ENCODE measurements at regions not wholly inside any gene's neighbourhood (a gene's known extent, or its start where the extent isn't known, plus 50 kb on each side); places are given as distances from the start of the nearest gene placed in this dataset.
"Not testable (repeated sequence)": the region's sequence is repeated elsewhere in the genome, so short reads cannot be mapped to it uniquely, and the experiment has no call there.

DNA sequence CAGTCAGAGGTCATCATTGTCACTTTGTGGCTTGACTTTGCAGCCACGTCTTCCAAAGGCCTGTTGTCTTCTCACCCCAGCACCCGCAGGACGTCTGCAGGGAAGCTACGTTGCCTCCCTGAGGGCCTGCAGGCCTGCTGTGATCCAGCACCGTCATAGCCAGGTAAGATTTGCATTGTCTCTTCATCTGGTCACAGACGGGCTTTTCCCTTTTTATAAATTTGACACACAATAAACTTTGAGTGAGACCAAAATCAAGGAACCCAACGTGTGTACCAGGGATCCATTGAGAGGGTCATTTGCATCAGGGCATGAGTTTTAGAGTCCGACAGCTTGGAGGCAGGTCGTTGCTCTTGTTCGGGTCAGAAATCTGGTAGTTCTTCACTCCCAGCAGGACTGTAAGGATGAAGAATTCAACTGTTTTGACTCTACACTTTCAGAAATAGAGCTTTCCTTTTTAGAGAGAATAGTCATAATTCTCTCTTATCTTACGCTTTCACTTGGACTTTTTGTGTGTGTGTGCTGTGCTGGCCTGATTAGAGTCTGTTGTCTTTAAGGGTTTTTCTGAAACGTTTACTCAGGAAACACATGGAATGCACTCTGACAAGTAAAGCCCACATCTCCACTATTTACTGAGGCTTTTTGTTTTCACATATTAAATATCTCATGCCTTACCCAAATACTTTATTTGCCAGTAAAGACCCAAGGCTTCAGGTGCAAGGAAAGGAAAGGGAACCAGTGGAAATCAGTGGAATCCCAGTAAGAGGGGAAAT, 177.2 kb upstream of the TAB2 start:
- intact Hi-C loops (cut with micrococcal nuclease; ENCODE audit: unreplicated experiment): no loop called here
- DNase-seq (ENCODE audit: low spot score): no peak
- Histone ChIP-seq H3K36me3 (ENCODE audit: insufficient read depth, low read length, poor library complexity, severe bottlenecking) (no peaks in the 10 kb centered on the region), H3K4me3 (ENCODE audit: low read depth, low read length, poor library complexity, severe bottlenecking) (no peak overlapping the region), H3K4me1 (ENCODE audit: insufficient read depth, low read length, poor library complexity, severe bottlenecking) (no peaks in the 10 kb centered on the region), H3K9me3 (ENCODE audit: low read depth, low read length, poor library complexity, severe bottlenecking) (no peaks in the 10 kb centered on the region), H3K27me3 (replicated peaks; ENCODE audit: insufficient read depth, low read depth, low read length, poor library complexity) (peaks cover 10% of the 10 kb centered on the region), H3K27ac (ENCODE audit: low read depth, low read length, poor library complexity, severe bottlenecking) (no peak overlapping the region)
- TF ChIP-seq EZH2 (IDR thresholded peaks at IDR 0.05; ENCODE audit: borderline replicate concordance, low read depth, low read length, poor library complexity, severe bottlenecking): no peak
- TF ChIP-seq, protein P1, sequence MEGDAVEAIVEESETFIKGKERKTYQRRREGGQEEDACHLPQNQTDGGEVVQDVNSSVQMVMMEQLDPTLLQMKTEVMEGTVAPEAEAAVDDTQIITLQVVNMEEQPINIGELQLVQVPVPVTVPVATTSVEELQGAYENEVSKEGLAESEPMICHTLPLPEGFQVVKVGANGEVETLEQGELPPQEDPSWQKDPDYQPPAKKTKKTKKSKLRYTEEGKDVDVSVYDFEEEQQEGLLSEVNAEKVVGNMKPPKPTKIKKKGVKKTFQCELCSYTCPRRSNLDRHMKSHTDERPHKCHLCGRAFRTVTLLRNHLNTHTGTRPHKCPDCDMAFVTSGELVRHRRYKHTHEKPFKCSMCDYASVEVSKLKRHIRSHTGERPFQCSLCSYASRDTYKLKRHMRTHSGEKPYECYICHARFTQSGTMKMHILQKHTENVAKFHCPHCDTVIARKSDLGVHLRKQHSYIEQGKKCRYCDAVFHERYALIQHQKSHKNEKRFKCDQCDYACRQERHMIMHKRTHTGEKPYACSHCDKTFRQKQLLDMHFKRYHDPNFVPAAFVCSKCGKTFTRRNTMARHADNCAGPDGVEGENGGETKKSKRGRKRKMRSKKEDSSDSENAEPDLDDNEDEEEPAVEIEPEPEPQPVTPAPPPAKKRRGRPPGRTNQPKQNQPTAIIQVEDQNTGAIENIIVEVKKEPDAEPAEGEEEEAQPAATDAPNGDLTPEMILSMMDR (conservative IDR thresholded peaks at IDR 0.05; ENCODE audit: low read depth, low read length): no peak
- CTCF ChIA-PET: no interaction called here
- POLR2A ChIA-PET (ENCODE audit: low non-redundant PET): no interaction called here
- no TSS peak for BruUV-seq (replicated peaks)

DNA sequence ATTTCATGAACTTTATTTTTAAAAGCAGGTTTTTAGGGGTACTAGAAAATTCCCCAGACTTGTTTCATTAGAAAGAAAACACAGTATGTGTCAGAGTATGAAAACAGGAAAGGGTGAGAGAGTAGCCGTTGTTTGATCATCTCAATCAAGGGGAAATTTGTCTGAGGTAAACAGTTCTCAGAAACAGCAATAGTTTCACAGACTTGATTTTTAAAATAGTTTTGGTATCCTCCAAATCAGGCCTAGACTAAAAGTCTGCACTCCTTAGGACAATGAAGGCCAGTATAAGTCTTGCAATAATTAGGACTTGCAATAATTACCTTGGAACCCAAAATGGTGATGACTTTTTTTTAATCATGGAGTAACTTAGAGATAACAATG, 176.6 kb upstream of the TAB2 start:
- DNase-seq (ENCODE audit: low spot score): no peak
- H3K9me3 ChIP-seq (ENCODE audit: low read depth, low read length, poor library complexity, severe bottlenecking): no peaks in the 10 kb centered on the region
- H3K27me3 ChIP-seq (replicated peaks; ENCODE audit: insufficient read depth, low read depth, low read length, poor library complexity): peaks cover 10% of the 10 kb centered on the region
- no peaks in the 10 kb centered on the region for H3K36me3 ChIP-seq (ENCODE audit: insufficient read depth, low read length, poor library complexity, severe bottlenecking)
- H3K4me3 ChIP-seq (ENCODE audit: low read depth, low read length, poor library complexity, severe bottlenecking): no peak overlapping the region
- CTCF ChIA-PET: no interaction called here
- H3K4me1 ChIP-seq (ENCODE audit: insufficient read depth, low read length, poor library complexity, severe bottlenecking): no peaks in the 10 kb centered on the region
- H3K27ac ChIP-seq (ENCODE audit: low read depth, low read length, poor library complexity, severe bottlenecking): no peak overlapping the region
- TF ChIP-seq, protein P1 (conservative IDR thresholded peaks at IDR 0.05; ENCODE audit: low read depth, low read length): no peak
- TF ChIP-seq EZH2 (IDR thresholded peaks at IDR 0.05; ENCODE audit: borderline replicate concordance, low read depth, low read length, poor library complexity, severe bottlenecking): no peak
- intact Hi-C loops (cut with micrococcal nuclease; ENCODE audit: unreplicated experiment): no loop called here
- no TSS peak for BruUV-seq (replicated peaks)
- POLR2A ChIA-PET (ENCODE audit: low non-redundant PET): no interaction called here

DNA sequence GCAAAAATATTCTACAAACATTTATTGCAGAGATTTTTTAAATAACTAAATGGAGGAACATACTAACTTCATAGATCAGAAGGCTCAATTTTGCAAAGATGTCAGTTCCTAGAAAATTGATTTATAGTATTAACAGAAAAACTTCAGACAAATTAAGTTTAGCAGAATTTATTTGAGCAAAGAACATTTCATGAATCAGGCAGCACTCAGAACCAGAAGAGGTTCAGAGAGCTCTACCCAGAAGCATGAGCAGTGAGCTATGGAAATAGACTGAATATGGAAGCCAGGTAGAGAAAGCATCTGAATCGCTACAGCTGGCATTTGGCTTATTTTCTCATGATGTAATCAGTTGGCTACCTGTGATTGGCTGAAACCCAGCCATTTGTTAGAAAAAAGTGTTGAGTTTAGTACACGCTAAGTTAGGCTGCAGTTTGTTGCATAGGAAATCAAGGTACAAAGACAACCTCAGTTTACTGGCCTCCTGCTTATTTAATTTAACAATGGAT, 174.5 kb upstream of the TAB2 start:
- DNase-seq (ENCODE audit: low spot score): no peak
- no TSS peak for BruUV-seq (replicated peaks)
- Histone ChIP-seq H3K27ac (ENCODE audit: low read depth, low read length, poor library complexity, severe bottlenecking) (no peak overlapping the region), H3K27me3 (replicated peaks; ENCODE audit: insufficient read depth, low read depth, low read length, poor library complexity) (peaks cover 10% of the 10 kb centered on the region), H3K9me3 (ENCODE audit: low read depth, low read length, poor library complexity, severe bottlenecking) (no peaks in the 10 kb centered on the region), H3K36me3 (ENCODE audit: insufficient read depth, low read length, poor library complexity, severe bottlenecking) (no peaks in the 10 kb centered on the region), H3K4me3 (ENCODE audit: low read depth, low read length, poor library complexity, severe bottlenecking) (no peak overlapping the region), H3K4me1 (ENCODE audit: insufficient read depth, low read length, poor library complexity, severe bottlenecking) (no peaks in the 10 kb centered on the region)
- ChIA-PET POLR2A (ENCODE audit: low non-redundant PET) (no interaction called here), CTCF (no interaction called here)
- TF ChIP-seq, protein P1 (conservative IDR thresholded peaks at IDR 0.05; ENCODE audit: low read depth, low read length): no peak
- TF ChIP-seq EZH2 (IDR thresholded peaks at IDR 0.05; ENCODE audit: borderline replicate concordance, low read depth, low read length, poor library complexity, severe bottlenecking): no peak
- intact Hi-C loops (cut with micrococcal nuclease; ENCODE audit: unreplicated experiment): no loop called here

DNA sequence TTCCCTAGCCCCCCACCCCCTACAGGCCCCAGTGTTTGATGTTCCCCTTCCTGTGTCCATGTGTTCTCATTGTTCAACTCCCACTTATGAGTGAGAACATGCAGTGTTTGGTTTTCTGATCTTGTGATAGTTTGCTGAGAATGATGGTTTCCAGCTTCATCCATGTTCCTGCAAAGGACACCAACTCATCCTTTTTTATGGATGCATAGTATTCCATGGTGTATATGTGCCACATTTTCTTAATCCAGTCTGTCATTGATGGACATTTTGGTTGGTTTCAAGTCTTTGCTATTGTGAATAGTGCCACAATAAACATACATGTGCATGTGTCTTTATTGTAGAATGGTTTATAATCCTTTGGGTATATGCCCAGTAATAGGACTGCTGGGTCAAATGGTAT, 171.7 kb upstream of the TAB2 start:
- DNase-seq (ENCODE audit: low spot score); H3K27ac ChIP-seq (ENCODE audit: low read depth, low read length, poor library complexity, severe bottlenecking); CTCF ChIA-PET; H3K4me3 ChIP-seq (ENCODE audit: low read depth, low read length, poor library complexity, severe bottlenecking); H3K36me3 ChIP-seq (ENCODE audit: insufficient read depth, low read length, poor library complexity, severe bottlenecking); intact Hi-C loops (cut with micrococcal nuclease; ENCODE audit: unreplicated experiment); H3K4me1 ChIP-seq (ENCODE audit: insufficient read depth, low read length, poor library complexity, severe bottlenecking); POLR2A ChIA-PET (ENCODE audit: low non-redundant PET); BruUV-seq (replicated peaks); H3K9me3 ChIP-seq (ENCODE audit: low read depth, low read length, poor library complexity, severe bottlenecking): not testable (repeated sequence)
- H3K27me3 ChIP-seq (replicated peaks; ENCODE audit: insufficient read depth, low read depth, low read length, poor library complexity): peaks cover 10% of the 10 kb centered on the region
